Fibroblast of gingiva (primary cell): ENCODE measurements at regions not wholly inside any gene's neighbourhood (a gene's known extent, or its start where the extent isn't known, plus 50 kb on each side); places are given as distances from the start of the nearest gene placed in this dataset.

Source experiments
- DNase-seq: peaks from one replicate; pipeline ENCODE4 v3.0.0-alpha.2; 2011; ENCODE audit warnings: low read depth

- no peak for DNase-seq
Observed at GRCh38 chr2:17303521-17303920, 214.7 kb downstream of the RAD51AP2 start.

- no peak for DNase-seq
Observed at GRCh38 chr2:17303054-17303453, 215.2 kb downstream of the RAD51AP2 start.

- no peak for DNase-seq
Observed at GRCh38 chr2:17302281-17302680, 216.0 kb downstream of the RAD51AP2 start.

- DNase-seq, result no peak
Observed at GRCh38 chr2:17301437-17301836, 216.8 kb downstream of the RAD51AP2 start.

GRCh38 chr2:17299891-17300540, 218.2 kb downstream of the RAD51AP2 start:
- peak; percentile 3 for DNase-seq

GRCh38 chr2:17298453-17298852, 219.8 kb downstream of the RAD51AP2 start:
- no peak for DNase-seq

GRCh38 chr2:17296686-17297085, 221.6 kb downstream of the RAD51AP2 start:
- DNase-seq, result no peak

GRCh38 chr2:17289669-17290068, 228.6 kb downstream of the RAD51AP2 start:
- DNase-seq, result no peak

- DNase-seq, result no peak
Observed at GRCh38 chr2:17287183-17287582, 231.1 kb downstream of the RAD51AP2 start.

GRCh38 chr2:17282826-17283225, 235.4 kb downstream of the RAD51AP2 start:
- DNase-seq, result no peak

GRCh38 chr2:17282245-17282644, 236.0 kb downstream of the RAD51AP2 start:
- DNase-seq, result no peak

- no peak for DNase-seq
Observed at GRCh38 chr2:17276220-17276619, 242.0 kb downstream of the RAD51AP2 start.

- no peak for DNase-seq
Observed at GRCh38 chr2:17272652-17273525, 245.4 kb downstream of the RAD51AP2 start.

GRCh38 chr2:17272170-17272569, 246.1 kb downstream of the RAD51AP2 start:
- no peak for DNase-seq

GRCh38 chr2:17271416-17271815, 246.8 kb downstream of the RAD51AP2 start:
- no peak for DNase-seq

GRCh38 chr2:17270894-17271293, 247.3 kb downstream of the RAD51AP2 start:
- no peak for DNase-seq

GRCh38 chr2:17263570-17263968, 254.7 kb downstream of the RAD51AP2 start:
- no peak for DNase-seq

GRCh38 chr2:17262854-17263569, 255.2 kb downstream of the RAD51AP2 start:
- DNase-seq, result no peak

- DNase-seq, result no peak
Observed at GRCh38 chr2:17259613-17260012, 258.6 kb downstream of the RAD51AP2 start.

GRCh38 chr2:17258861-17259260, 259.4 kb downstream of the RAD51AP2 start:
- DNase-seq, result no peak

- DNase-seq, result no peak
Observed at GRCh38 chr2:17257189-17257909, 260.9 kb downstream of the RAD51AP2 start.

GRCh38 chr2:17255071-17255470, 263.2 kb downstream of the RAD51AP2 start:
- DNase-seq, result no peak
